Natural killer cell (primary cell): ENCODE measurements at regions not wholly inside any gene's neighbourhood (a gene's known extent, or its start where the extent isn't known, plus 50 kb on each side); places are given as distances from the start of the nearest gene placed in this dataset.

Experiments used
- ATAC-seq, 3 donors: fragments of 150-1000 bp in 2 of 3; fragments of 200-7000 bp in 1 of 3; cut with Tn5 transposase; 1 replicate in 1 of 3; 2 replicates in 2 of 3; pipeline ENCODE4 v1.10.0; 2021; ENCODE audit warnings: mild to moderate bottlenecking in 2 of 3, moderate library complexity in 2 of 3
- DNase-seq, 2 donors: peaks; one replicate each; pipeline versions ENCODE4 v3.0.0 to v3.0.0-alpha.2; 2013 to 2021; ENCODE audit warnings: mixed read lengths in 1 of 2
- H3K27ac ChIP-seq: one replicate; pipeline ENCODE4 v1.5.1; 2013; ENCODE audit warnings: mild to moderate bottlenecking, low read length
- H3K27me3 ChIP-seq: one replicate; pipeline ENCODE4 v1.6.1; 2013; ENCODE audit warnings: low read length; ENCODE audit not compliant: control insufficient read depth, insufficient read depth
- H3K36me3 ChIP-seq: one replicate; pipeline ENCODE4 v1.6.1; 2013; ENCODE audit warnings: low read length; ENCODE audit not compliant: control insufficient read depth, insufficient read depth
- H3K4me1 ChIP-seq: one replicate; pipeline ENCODE4 v1.6.1; 2013; ENCODE audit warnings: low read length; ENCODE audit not compliant: control insufficient read depth, insufficient read depth
- H3K4me3 ChIP-seq: one replicate; pipeline ENCODE4 v1.5.1; 2013; ENCODE audit warnings: low read length
- H3K9me3 ChIP-seq: one replicate; pipeline ENCODE4 v1.6.1; 2013; ENCODE audit warnings: low read length; ENCODE audit not compliant: control insufficient read depth, insufficient read depth
- H3K27ac Mint-ChIP-seq, 2 donors: one replicate each; pipeline ENCODE4 v1.8.0; 2022; ENCODE audit warnings: mild to moderate bottlenecking in 2 of 2, mixed read lengths in 2 of 2, moderate library complexity in 1 of 2
- H3K27me3 Mint-ChIP-seq, 2 donors: one replicate each; pipeline ENCODE4 v1.8.0; 2022; ENCODE audit warnings: low read depth in 2 of 2, mixed read lengths in 2 of 2
- H3K36me3 Mint-ChIP-seq: one replicate; pipeline ENCODE4 v1.8.0; 2022; ENCODE audit warnings: mixed read lengths
- H3K4me1 Mint-ChIP-seq, 2 donors: one replicate each; pipeline ENCODE4 v1.8.0; 2022; ENCODE audit warnings: mixed read lengths in 2 of 2
- H3K4me3 Mint-ChIP-seq: one replicate; pipeline ENCODE4 v1.8.0; 2022; ENCODE audit warnings: mild to moderate bottlenecking, moderate library complexity, mixed read lengths
- H3K9me3 Mint-ChIP-seq, 2 donors: one replicate each; pipeline ENCODE4 v1.8.0; 2022; ENCODE audit warnings: mixed read lengths in 2 of 2
- CTCF ChIP-seq: fragments of 200-600 bp; IDR thresholded peaks from one replicate; pipeline ENCODE4 v1.8.0; 2022; ENCODE audit warnings: antibody characterized with exemption
- WGBS: methylation state at CpG from one replicate; pipeline ENCODE4 v1.1.7; 2013; ENCODE audit warnings: missing lambda C conversion rate; ENCODE audit not compliant: insufficient coverage; 5-methylcytosine and 5-hydroxymethylcytosine counted together
- intact Hi-C: fragments of 100-400 bp; cut with micrococcal nuclease; formaldehyde crosslinking; loops from one replicate; pipeline ENCODE4 v1.14.2; 2022

- ATAC-seq (no peak), DNase-seq (no peak)
- Histone ChIP-seq H3K4me3 (no peak overlapping the region), H3K27ac (no peak overlapping the region), H3K36me3 (no peaks in the 10 kb centered on the region), H3K27me3 (peaks cover 2% of the 10 kb centered on the region), H3K9me3 (no peaks in the 10 kb centered on the region), H3K4me1 (no peaks in the 10 kb centered on the region)
- WGBS, result 63% methylated on average over 2 of the region's 2 CpGs
- Mint-ChIP-seq H3K4me1 (no peaks in the 10 kb centered on the region), H3K27me3 (peaks cover 0 to 10% of the 10 kb centered on the region in 2 donors), H3K27ac (no peak overlapping the region), H3K4me3 (no peak overlapping the region), H3K9me3 (peaks cover 3 to 6% of the 10 kb centered on the region in 2 donors), H3K36me3 (no peaks in the 10 kb centered on the region)
- no peak for TF ChIP-seq CTCF
- intact Hi-C loops, result no loop called here
Measured at GRCh38 chr7:32379510-32380112, 110.6 kb downstream of the LSM5 start.

- Histone ChIP-seq H3K36me3 (no peaks in the 10 kb centered on the region), H3K4me1 (no peaks in the 10 kb centered on the region), H3K9me3 (no peaks in the 10 kb centered on the region), H3K27ac (no peak overlapping the region), H3K4me3 (no peak overlapping the region), H3K27me3 (peaks cover 2% of the 10 kb centered on the region)
- Mint-ChIP-seq H3K4me3 (no peak overlapping the region), H3K27ac (no peak overlapping the region), H3K27me3 (peaks cover 0 to 10% of the 10 kb centered on the region in 2 donors), H3K4me1 (no peaks in the 10 kb centered on the region), H3K36me3 (no peaks in the 10 kb centered on the region), H3K9me3 (peaks cover 3 to 6% of the 10 kb centered on the region in 2 donors)
- ATAC-seq (no peak), DNase-seq (no peak)
- whole genome bisulfite sequencing, result 40% methylated on average over 2 of the region's 2 CpGs
- intact Hi-C loops, result no loop called here
- no peak for TF ChIP-seq CTCF
Measured at GRCh38 chr7:32378988-32379387, 111.2 kb downstream of the LSM5 start.

GRCh38 chr7:32364581-32364980, 125.6 kb downstream of the LSM5 start:
- Histone ChIP-seq H3K27ac (no peak overlapping the region), H3K4me3 (no peak overlapping the region), H3K27me3 (no peaks in the 10 kb centered on the region), H3K9me3 (peaks cover 3% of the 10 kb centered on the region), H3K4me1 (no peaks in the 10 kb centered on the region), H3K36me3 (no peaks in the 10 kb centered on the region)
- ATAC-seq (no peak), DNase-seq (no peak)
- H3K4me1 Mint-ChIP-seq, result no peaks in the 10 kb centered on the region
- H3K4me3 Mint-ChIP-seq, result no peak overlapping the region
- intact Hi-C loops, result no loop called here
- peaks cover 11 to 12% of the 10 kb centered on the region in 2 donors for H3K27me3 Mint-ChIP-seq
- TF ChIP-seq CTCF, result no peak
- peaks cover 6 to 8% of the 10 kb centered on the region in 2 donors for H3K9me3 Mint-ChIP-seq
- H3K36me3 Mint-ChIP-seq, result peaks cover 7% of the 10 kb centered on the region
- H3K27ac Mint-ChIP-seq, result no peak overlapping the region
- 96% methylated on average over 4 of the region's 4 CpGs for WGBS

- H3K4me1 Mint-ChIP-seq, result no peaks in the 10 kb centered on the region
- Histone ChIP-seq H3K27me3 (no peaks in the 10 kb centered on the region), H3K9me3 (no peaks in the 10 kb centered on the region), H3K4me1 (no peaks in the 10 kb centered on the region), H3K36me3 (no peaks in the 10 kb centered on the region), H3K4me3 (no peak overlapping the region), H3K27ac (no peak overlapping the region)
- no peak for DNase-seq
- no peak overlapping the region for H3K27ac Mint-ChIP-seq
- ATAC-seq, result no peak
- WGBS, result 95% methylated on average over 5 of the region's 5 CpGs
- no peak for TF ChIP-seq CTCF
- H3K27me3 Mint-ChIP-seq, result peaks cover 11 to 14% of the 10 kb centered on the region in 2 donors
- no peaks in the 10 kb centered on the region for H3K9me3 Mint-ChIP-seq
- intact Hi-C loops, result no loop called here
- no peak overlapping the region for H3K4me3 Mint-ChIP-seq
- H3K36me3 Mint-ChIP-seq, result no peaks in the 10 kb centered on the region
Measured at GRCh38 chr7:32360127-32360526, 130.1 kb downstream of the LSM5 start.
